ENCODE measurements at regions not wholly inside any gene's neighbourhood (a gene's known extent, or its start where the extent isn't known, plus 50 kb on each side); places are given as distances from the start of the nearest gene placed in this dataset.

- TF ChIP-seq, protein P1, sequence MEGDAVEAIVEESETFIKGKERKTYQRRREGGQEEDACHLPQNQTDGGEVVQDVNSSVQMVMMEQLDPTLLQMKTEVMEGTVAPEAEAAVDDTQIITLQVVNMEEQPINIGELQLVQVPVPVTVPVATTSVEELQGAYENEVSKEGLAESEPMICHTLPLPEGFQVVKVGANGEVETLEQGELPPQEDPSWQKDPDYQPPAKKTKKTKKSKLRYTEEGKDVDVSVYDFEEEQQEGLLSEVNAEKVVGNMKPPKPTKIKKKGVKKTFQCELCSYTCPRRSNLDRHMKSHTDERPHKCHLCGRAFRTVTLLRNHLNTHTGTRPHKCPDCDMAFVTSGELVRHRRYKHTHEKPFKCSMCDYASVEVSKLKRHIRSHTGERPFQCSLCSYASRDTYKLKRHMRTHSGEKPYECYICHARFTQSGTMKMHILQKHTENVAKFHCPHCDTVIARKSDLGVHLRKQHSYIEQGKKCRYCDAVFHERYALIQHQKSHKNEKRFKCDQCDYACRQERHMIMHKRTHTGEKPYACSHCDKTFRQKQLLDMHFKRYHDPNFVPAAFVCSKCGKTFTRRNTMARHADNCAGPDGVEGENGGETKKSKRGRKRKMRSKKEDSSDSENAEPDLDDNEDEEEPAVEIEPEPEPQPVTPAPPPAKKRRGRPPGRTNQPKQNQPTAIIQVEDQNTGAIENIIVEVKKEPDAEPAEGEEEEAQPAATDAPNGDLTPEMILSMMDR (IDR thresholded peaks at IDR 0.05; ENCODE audit: insufficient read depth, low read length, missing control alignments): no peak
- H3K4me3 ChIP-seq (ENCODE audit: low read depth, low read length): no peak overlapping the region
- DNase-seq (ENCODE audit: low read depth, low spot score): no peak
- ChIA-PET CTCF (no interaction called here), POLR2A (no interaction called here)
Measured at GRCh38 chr13:58085274-58085673, 453.7 kb downstream of the PCDH17 start.

DNA sequence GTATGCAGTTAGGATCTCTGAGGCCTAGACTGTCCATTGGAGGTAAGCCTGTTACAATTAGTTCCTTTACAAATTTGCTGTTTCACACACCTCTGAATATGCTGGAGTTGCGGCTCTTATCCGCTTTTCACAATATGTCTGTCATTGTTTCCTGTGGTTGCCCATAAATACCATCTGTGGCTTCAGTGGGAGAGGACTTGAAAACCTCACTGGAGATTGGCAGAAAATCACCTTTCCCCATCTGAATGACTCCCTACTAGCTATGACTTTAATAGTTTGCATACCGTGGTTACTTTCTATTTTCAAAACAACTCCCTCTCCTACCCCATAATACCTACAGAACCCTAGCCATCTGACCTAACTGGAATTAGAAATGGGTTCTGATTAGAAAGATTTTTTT, 454.3 kb downstream of the PCDH17 start:
- no peak overlapping the region for H3K4me3 ChIP-seq (ENCODE audit: low read depth, low read length)
- ChIA-PET CTCF (no interaction called here), POLR2A (no interaction called here)
- TF ChIP-seq, protein P1 (IDR thresholded peaks at IDR 0.05; ENCODE audit: insufficient read depth, low read length, missing control alignments): no peak
- no peak for DNase-seq (ENCODE audit: low read depth, low spot score)

DNA sequence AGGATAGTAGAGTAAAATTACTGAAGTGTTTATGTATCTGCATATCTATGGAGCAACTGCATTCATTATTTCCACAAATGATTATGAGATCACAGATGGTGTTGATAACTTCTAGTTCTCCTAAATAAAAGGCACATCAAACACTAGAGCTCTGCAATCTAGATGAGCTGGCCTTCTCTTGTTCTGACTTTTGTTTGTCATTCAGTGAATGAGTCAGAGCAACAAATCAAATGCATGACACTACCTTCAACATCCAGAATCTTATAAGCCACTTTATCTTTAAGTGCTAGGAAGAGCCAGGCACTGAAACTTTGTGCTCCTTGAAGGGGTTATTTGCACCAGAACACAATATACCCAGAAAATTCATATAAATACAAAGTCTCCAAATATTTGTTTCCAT, 456.0 kb downstream of the PCDH17 start:
- no peak for DNase-seq (ENCODE audit: low read depth, low spot score)
- CTCF ChIA-PET: no interaction called here
- H3K4me3 ChIP-seq (ENCODE audit: low read depth, low read length): no peak overlapping the region
- POLR2A ChIA-PET: no interaction called here
- TF ChIP-seq, protein P1 (IDR thresholded peaks at IDR 0.05; ENCODE audit: insufficient read depth, low read length, missing control alignments): no peak

GRCh38 chr13:58093394-58093793, 461.9 kb downstream of the PCDH17 start:
- no peak for DNase-seq (ENCODE audit: low read depth, low spot score)
- TF ChIP-seq, protein P1 (IDR thresholded peaks at IDR 0.05; ENCODE audit: insufficient read depth, low read length, missing control alignments): no peak
- H3K4me3 ChIP-seq (ENCODE audit: low read depth, low read length): no peak overlapping the region
- CTCF ChIA-PET: no interaction called here
- POLR2A ChIA-PET: no interaction called here

- POLR2A ChIA-PET: no interaction called here
Measured at GRCh38 chr13:58097831-58098230, 466.3 kb downstream of the PCDH17 start.

GRCh38 chr13:58119351-58119750, 487.8 kb downstream of the PCDH17 start:
- TF ChIP-seq, protein P1 (IDR thresholded peaks at IDR 0.05; ENCODE audit: insufficient read depth, low read length, missing control alignments): no peak
- no peak overlapping the region for H3K4me3 ChIP-seq (ENCODE audit: low read depth, low read length)
- POLR2A ChIA-PET: no interaction called here
- CTCF ChIA-PET: no interaction called here
- DNase-seq (ENCODE audit: low read depth, low spot score): no peak

More at GRCh38 chr13:58097831-58098230, 466.3 kb downstream of the PCDH17 start:
- no peak for DNase-seq (ENCODE audit: low read depth, low spot score)
- H3K4me3 ChIP-seq (ENCODE audit: low read depth, low read length): no peak overlapping the region
- CTCF ChIA-PET: interaction anchor here (0.7 kb wide), 1 partner anchor 776 kb away, joined by 3 read pairs; no protein-coding TSS in a partner anchor
- TF ChIP-seq, protein P1 (IDR thresholded peaks at IDR 0.05; ENCODE audit: insufficient read depth, low read length, missing control alignments): no peak
